ENCODE measurements at regions not wholly inside any gene's neighbourhood (a gene's known extent, or its start where the extent isn't known, plus 50 kb on each side); places are given as distances from the start of the nearest gene placed in this dataset.

DNA sequence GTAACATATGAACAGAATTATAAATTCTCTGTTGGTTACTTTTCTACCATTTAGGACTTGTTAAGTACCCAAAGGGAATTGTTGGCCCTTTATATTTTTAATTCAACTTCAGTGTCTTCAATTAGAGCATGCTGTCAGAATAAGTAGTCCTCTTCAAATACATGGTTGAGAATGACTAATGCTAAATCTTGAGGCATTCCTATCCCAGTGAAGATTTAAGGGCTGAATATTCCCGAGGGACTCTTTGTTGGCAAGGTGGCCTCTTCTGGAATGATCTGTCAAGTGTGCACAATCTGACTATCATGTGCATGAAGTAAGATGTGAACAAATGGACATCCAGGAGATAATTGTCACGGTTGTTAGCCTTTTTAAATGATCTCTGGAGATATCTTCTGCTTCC is 421.7 kb downstream of the BMP2 start:
- no peak for TF ChIP-seq POLR2A (IDR thresholded peaks at IDR 0.05)
- TF ChIP-seq EP300 (IDR thresholded peaks at IDR 0.05), result no peak
- TF ChIP-seq, protein P1, sequence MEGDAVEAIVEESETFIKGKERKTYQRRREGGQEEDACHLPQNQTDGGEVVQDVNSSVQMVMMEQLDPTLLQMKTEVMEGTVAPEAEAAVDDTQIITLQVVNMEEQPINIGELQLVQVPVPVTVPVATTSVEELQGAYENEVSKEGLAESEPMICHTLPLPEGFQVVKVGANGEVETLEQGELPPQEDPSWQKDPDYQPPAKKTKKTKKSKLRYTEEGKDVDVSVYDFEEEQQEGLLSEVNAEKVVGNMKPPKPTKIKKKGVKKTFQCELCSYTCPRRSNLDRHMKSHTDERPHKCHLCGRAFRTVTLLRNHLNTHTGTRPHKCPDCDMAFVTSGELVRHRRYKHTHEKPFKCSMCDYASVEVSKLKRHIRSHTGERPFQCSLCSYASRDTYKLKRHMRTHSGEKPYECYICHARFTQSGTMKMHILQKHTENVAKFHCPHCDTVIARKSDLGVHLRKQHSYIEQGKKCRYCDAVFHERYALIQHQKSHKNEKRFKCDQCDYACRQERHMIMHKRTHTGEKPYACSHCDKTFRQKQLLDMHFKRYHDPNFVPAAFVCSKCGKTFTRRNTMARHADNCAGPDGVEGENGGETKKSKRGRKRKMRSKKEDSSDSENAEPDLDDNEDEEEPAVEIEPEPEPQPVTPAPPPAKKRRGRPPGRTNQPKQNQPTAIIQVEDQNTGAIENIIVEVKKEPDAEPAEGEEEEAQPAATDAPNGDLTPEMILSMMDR (IDR thresholded peaks at IDR 0.05), result no peak
- TF ChIP-seq POLR2AphosphoS5 (IDR thresholded peaks at IDR 0.05), result no peak
- no peaks in the 10 kb centered on the region for H3K27me3 ChIP-seq
- WGBS, 2 donors, result 63 to 79% methylated on average over 2 of the region's 2 CpGs

DNA sequence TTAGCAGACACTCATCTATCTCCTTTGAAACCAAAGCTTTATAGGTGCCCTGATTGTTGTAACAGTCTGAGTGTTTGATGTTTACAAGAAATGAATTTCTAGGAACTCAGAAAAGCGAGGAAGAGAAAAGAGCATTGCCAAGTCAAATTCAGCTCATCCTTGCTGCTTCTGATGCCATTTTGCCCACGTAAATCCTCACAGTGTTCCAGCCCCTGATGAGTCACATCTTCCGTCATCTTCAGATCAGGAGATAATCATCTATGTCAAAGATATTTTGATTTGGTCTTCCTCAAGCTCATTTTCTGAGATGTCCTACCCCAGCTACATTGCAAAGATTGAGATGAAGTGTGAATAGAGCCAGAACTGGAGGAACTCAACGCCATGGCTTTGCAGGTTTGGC is 426.2 kb downstream of the BMP2 start:
- H3K36me3 ChIP-seq, result no peaks in the 10 kb centered on the region
- no peak overlapping the region for H3K27ac ChIP-seq
- no peak overlapping the region for H3K4me3 ChIP-seq
- H3K4me1 ChIP-seq, result no peaks in the 10 kb centered on the region
- no peaks in the 10 kb centered on the region for H3K27me3 ChIP-seq
- WGBS, 2 donors, result 72 to 77% methylated on average over 4 of the region's 4 CpGs
- TF ChIP-seq POLR2A (IDR thresholded peaks at IDR 0.05) (no peak), EP300 (IDR thresholded peaks at IDR 0.05) (no peak)
- DNase-seq, result no peak
- no peaks in the 10 kb centered on the region for H3K9me3 ChIP-seq
- intact Hi-C loops (cut with DNase I), result no loop called here

More for the DNA sequence above, 421.7 kb downstream of the BMP2 start:
- H3K4me3 ChIP-seq, result no peak overlapping the region
- no peak overlapping the region for H3K27ac ChIP-seq
- no peaks in the 10 kb centered on the region for H3K9me3 ChIP-seq
- H3K36me3 ChIP-seq, result no peaks in the 10 kb centered on the region
- H3K4me1 ChIP-seq, result no peaks in the 10 kb centered on the region
- intact Hi-C loops (cut with DNase I), result no loop called here
- no peak for DNase-seq

DNA sequence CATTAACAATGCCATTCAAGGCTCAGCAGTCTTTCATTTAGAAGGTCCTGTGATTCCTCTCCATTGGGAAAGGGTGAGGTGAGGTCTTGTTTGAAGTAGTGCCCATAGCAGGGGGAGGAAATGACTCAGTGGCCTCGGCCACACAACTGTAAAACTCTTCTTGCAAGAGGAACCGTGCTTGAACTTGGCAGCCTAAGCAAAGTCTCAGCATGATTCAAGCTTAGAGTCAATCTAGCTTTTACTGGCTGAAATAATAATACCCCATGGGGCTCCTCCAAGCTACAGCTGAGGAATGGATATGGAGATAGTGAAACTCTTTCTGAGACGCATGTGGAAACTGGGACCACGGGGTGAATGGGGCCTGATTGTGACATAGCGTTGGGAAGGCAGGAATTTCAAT is 428.2 kb downstream of the BMP2 start:
- 83 to 85% methylated on average over 5 of the region's 5 CpGs for WGBS, 2 donors
- TF ChIP-seq EP300 (IDR thresholded peaks at IDR 0.05) (no peak), POLR2A (IDR thresholded peaks at IDR 0.05) (no peak), POLR2AphosphoS5 (IDR thresholded peaks at IDR 0.05) (no peak)
- TF ChIP-seq, protein P1 (IDR thresholded peaks at IDR 0.05), result no peak

DNA sequence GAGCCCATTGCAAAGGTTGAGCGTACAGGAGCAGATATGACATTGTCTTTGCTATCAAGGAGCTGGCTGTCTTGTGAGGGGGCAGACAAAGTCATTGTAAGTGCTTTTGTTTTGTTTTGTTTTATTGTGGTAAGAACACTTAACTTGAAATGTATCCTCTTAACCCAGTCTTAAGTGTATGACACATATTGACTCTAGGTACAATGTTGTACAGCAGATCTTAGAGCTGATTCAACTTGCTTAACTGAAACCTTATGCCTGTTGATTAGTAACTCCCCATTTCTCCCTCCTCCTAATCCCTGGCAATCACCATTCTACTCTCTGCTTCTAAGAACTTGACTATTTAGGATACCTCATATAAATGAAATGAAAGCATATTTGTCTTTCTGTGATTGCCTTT is 429.0 kb downstream of the BMP2 start:
- TF ChIP-seq, protein P1 (IDR thresholded peaks at IDR 0.05), result no peak
- TF ChIP-seq EP300 (IDR thresholded peaks at IDR 0.05), result no peak
- no peak for TF ChIP-seq POLR2A (IDR thresholded peaks at IDR 0.05)
- no peak for TF ChIP-seq POLR2AphosphoS5 (IDR thresholded peaks at IDR 0.05)
- WGBS, 2 donors, result 91 to 95% methylated on average over 1 of the region's 1 CpG

More for the DNA sequence above, 428.2 kb downstream of the BMP2 start:
- Histone ChIP-seq H3K27ac (no peak overlapping the region), H3K4me1 (no peaks in the 10 kb centered on the region), H3K36me3 (no peaks in the 10 kb centered on the region), H3K9me3 (no peaks in the 10 kb centered on the region), H3K4me3 (no peak overlapping the region), H3K27me3 (no peaks in the 10 kb centered on the region)
- intact Hi-C loops (cut with DNase I), result no loop called here
- DNase-seq, result no peak

DNA sequence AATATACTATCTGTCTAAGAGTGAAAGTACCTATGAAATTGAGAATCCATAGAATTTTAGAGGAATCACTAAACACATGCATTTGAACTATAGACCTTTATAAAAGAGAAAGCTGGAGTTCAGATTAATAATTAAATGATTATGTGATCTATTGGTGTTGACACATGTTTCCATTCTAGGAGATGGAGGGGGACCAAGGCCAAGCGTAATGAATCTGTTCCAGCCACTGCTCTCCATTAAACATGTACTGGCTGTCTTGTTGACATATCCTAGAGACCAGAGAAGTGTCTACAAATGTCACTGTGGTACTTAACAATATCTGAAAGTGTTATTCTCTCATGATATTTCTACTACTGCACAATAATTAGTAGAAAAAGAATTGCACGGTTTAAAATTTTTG is 432.4 kb downstream of the BMP2 start:
- WGBS, 2 donors, result 62 to 68% methylated on average over 2 of the region's 2 CpGs

More for the DNA sequence above, 429.0 kb downstream of the BMP2 start:
- H3K4me1 ChIP-seq, result no peaks in the 10 kb centered on the region
- no peak overlapping the region for H3K27ac ChIP-seq
- intact Hi-C loops (cut with DNase I), result no loop called here
- H3K36me3 ChIP-seq, result no peaks in the 10 kb centered on the region
- H3K4me3 ChIP-seq, result no peak overlapping the region
- no peaks in the 10 kb centered on the region for H3K27me3 ChIP-seq
- no peaks in the 10 kb centered on the region for H3K9me3 ChIP-seq
- DNase-seq, result no peak

More for the DNA sequence above, 432.4 kb downstream of the BMP2 start:
- no peaks in the 10 kb centered on the region for H3K36me3 ChIP-seq
- H3K4me1 ChIP-seq, result no peaks in the 10 kb centered on the region
- no peak for TF ChIP-seq POLR2A (IDR thresholded peaks at IDR 0.05)
- TF ChIP-seq EP300 (IDR thresholded peaks at IDR 0.05), result no peak
- TF ChIP-seq, protein P1 (IDR thresholded peaks at IDR 0.05), result no peak
- TF ChIP-seq POLR2AphosphoS5 (IDR thresholded peaks at IDR 0.05), result no peak
- no peak overlapping the region for H3K4me3 ChIP-seq
- H3K27ac ChIP-seq, result no peak overlapping the region
- no peak for DNase-seq
- intact Hi-C loops (cut with DNase I), result no loop called here
- H3K27me3 ChIP-seq, result no peaks in the 10 kb centered on the region
- no peaks in the 10 kb centered on the region for H3K9me3 ChIP-seq

Data from sigmoid colon (tissue), 6 donors.